Retinal pigment epithelial cell (primary cell): ENCODE measurements at regions not wholly inside any gene's neighbourhood (a gene's known extent, or its start where the extent isn't known, plus 50 kb on each side); places are given as distances from the start of the nearest gene placed in this dataset.

ENCODE experiments used
- DNase-seq: peaks from one replicate; pipeline ENCODE4 v3.0.0-alpha.2; 2010; ENCODE audit warnings: low read depth
- H3K4me3 ChIP-seq: 2 replicates; pipeline ENCODE4 v1.5.1; 2011; ENCODE audit warnings: mild to moderate bottlenecking, low read length, control low read depth, moderate library complexity
- TF ChIP-seq, protein P1 (sequence below): conservative IDR thresholded peaks from 2 replicates; pipeline ENCODE4 v1.5.1; 2011; ENCODE audit warnings: low read depth, low read length, control low read depth, inconsistent platforms

DNA sequence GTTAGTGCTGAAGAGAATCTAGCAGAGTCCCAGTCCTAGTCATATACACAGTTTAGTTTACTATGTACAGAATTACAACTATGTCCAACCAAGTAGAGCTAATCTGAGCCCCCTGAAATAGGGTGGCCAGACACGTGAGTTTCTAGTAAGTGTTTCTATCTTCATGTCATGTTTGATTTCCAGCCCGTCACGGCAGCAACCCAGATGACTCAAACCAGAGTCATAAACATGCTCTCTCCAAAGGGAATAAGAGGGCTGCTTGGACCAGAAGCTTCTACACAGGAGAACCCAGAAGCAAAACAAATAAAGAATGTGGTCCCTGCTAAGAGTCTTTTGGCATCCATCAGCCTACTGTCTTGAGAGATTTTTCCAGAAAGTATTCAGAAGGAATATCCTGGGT, 64.9 kb upstream of the WIPF1 start:
- TF ChIP-seq, protein P1, sequence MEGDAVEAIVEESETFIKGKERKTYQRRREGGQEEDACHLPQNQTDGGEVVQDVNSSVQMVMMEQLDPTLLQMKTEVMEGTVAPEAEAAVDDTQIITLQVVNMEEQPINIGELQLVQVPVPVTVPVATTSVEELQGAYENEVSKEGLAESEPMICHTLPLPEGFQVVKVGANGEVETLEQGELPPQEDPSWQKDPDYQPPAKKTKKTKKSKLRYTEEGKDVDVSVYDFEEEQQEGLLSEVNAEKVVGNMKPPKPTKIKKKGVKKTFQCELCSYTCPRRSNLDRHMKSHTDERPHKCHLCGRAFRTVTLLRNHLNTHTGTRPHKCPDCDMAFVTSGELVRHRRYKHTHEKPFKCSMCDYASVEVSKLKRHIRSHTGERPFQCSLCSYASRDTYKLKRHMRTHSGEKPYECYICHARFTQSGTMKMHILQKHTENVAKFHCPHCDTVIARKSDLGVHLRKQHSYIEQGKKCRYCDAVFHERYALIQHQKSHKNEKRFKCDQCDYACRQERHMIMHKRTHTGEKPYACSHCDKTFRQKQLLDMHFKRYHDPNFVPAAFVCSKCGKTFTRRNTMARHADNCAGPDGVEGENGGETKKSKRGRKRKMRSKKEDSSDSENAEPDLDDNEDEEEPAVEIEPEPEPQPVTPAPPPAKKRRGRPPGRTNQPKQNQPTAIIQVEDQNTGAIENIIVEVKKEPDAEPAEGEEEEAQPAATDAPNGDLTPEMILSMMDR, result no peak
- DNase-seq, result no peak
- no peak overlapping the region for H3K4me3 ChIP-seq

DNA sequence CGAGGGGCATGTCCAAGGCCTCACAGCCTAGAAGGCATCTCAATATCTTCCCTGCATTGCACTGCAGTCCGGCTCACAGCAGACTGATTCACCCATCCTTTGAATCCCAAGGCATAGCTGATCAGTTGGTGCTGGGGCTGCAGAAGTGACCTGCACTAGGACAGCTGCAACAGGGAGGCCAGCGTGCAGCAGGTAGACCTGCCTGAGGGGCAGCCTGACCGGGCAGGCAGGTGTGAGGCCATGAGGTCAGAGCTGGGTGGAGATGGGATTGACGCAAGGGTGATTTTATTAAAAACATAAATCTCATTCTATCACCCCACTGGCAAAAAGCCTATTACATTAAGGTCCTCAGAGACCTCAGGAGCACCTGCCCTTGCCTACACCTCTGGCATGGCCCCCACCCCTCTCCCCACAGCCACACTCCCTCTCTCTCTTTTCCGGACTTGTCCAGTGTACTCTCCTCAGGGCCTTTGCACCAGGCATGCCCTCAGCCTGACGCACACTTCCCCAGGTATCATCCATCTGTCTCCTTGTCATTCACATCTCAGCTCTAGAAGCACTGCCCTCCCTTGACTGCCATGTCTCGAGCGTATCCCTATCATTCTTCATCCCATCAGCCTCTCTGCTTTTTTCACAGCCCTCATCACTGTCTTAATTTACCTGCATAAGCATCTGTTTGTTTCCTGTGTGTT, 63.5 kb upstream of the WIPF1 start:
- H3K4me3 ChIP-seq, result no peak overlapping the region
- no peak for DNase-seq
- TF ChIP-seq, protein P1, result no peak

DNA sequence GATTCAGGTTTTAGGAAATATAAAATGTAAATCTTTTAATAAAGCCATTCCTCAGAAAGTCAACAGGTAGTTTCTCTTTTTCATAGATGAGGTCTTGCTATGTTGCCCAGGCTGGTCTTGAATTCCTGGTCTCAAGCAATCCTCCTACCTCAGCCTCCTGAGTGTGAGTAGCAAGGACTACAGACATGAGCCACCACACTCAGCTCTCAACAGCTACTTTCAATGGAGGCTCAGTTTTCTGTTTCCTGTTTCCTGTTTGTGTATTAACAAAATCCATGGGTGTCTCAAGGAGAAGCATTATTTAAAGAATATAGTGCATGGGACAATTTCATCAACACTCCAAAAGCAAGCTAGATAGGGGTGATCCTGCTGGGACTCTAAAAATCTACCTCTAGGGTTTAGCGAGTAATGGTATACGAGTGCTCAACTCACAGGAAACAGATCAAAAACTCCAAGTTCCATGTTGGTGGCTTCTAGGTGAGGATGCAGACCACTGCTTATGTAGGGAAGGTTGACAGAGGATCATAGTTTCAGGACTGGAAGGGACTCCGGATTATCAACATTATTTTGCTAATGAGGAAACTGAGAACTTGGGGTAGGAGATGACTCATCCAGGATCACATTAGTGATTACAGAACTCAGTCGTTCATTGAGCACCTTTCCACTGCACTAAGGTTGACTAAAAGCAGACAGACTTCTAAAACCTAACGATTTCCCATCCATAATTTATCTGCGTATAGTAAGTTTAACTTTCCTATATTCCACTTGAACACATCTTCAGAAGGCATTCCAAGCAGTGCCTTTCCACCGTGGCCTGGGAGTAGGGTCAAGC, 61.7 kb upstream of the WIPF1 start:
- no peak for DNase-seq
- TF ChIP-seq, protein P1, result no peak
- no peak overlapping the region for H3K4me3 ChIP-seq

DNA sequence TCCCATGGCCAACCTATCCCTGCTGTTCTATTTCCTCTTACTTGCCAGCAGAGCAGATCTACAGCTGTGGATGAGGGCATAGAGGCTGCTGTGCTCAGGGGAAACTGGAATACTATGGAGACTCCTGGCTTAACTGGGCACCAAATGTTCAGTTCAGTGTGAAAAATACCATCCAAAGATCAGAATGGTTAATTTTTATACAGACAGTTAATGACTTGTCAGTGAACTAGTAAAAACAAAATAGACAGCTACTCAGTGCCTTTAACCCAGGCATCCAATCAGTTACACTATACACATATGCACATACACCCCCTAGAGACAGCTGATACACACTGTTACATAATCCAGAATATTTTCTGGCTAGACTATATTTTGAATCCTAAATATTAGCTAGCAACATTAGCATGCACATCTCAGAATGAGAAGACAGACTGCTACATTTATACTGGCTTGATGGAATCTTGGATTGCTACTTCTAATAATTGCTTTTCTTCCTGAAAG, 59.1 kb upstream of the WIPF1 start:
- TF ChIP-seq, protein P1, result no peak
- DNase-seq, result no peak
- no peak overlapping the region for H3K4me3 ChIP-seq

DNA sequence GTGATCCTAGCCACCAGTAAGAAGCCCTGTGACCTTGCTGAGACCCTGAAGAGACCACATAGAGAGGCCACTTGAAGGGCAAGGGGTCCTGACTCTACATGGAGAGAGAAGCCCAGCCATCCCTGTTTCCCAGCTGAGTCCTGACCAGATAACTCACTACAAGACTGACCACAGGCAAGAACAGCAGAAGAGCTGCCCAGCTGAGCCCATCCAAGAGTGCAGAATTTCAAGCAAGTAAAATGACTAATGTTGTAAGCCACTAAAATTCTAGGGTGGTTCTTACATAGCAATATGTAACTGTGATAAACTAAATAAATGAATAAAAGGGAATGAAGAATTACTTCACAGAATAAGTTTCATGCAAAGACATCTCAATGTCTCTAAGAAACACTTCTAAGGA, 58.4 kb upstream of the WIPF1 start:
- no peak overlapping the region for H3K4me3 ChIP-seq
- TF ChIP-seq, protein P1, result no peak
- no peak for DNase-seq

DNA sequence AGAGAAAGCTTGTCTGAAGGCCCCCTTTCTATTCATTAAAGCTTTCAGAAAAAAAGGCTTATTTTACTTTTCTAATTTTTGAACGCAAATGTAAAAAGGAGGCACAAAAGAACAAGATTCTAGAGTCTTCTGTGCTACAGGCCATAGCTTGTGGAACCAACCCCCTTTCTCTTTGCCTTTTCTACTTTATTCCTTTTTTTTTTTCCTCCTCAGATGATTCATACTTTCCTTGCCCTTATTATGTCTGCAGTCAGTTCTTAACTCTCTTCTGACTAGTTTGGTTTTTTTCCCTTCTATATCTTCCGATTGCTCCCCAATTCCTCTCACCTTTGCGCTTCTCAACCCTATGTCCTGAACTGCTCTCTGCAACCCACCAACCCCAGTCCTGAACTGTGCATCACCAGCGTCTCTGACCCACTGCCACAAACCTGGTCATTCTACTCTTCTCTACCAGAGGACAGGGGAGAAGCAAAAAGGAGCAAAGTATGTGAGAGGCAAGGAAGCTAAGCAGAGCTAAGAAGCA, 56.9 kb upstream of the WIPF1 start:
- TF ChIP-seq, protein P1, result no peak
- no peak overlapping the region for H3K4me3 ChIP-seq
- DNase-seq, result no peak
